K562 (cell line): ENCODE measurements at regions not wholly inside any gene's neighbourhood (a gene's known extent, or its start where the extent isn't known, plus 50 kb on each side); places are given as distances from the start of the nearest gene placed in this dataset.

Experiments
- ATAC-seq: fragments of 200-7000 bp; cut with Tn5 transposase; 3 replicates; pipeline ENCODE4 v1.9.1; 2020; ENCODE audit warnings: moderate library complexity
- BruUV-seq: library from RNA; stranded (reverse); fragments of 400-500 nt; replicated peaks from 2 replicates; lab custom pipeline; 2021; lab: Mats Ljungman, UMichigan
- CTCF ChIA-PET: fragments of 300-600 bp; formaldehyde crosslinking; extraction: SDS; loops from one replicate; lab custom pipeline; 2021; ENCODE audit warnings: low intra/inter-chr PET ratio; lab: Yijun Ruan, JAX
- POLR2A ChIA-PET: fragments of 300-600, 350-650 bp; sonication (Branson Sonifier 250); formaldehyde crosslinking; extraction: SDS; loops from one replicate; lab custom pipeline; 2021; ENCODE audit warnings: antibody characterized with exemption, inconsistent platforms; lab: Yijun Ruan, JAX
- DNase-seq, 4 experiments: peaks; one replicate each; pipeline versions ENCODE4 v3.0.0 to v3.0.0-alpha.2; 2011 to 2018; ENCODE audit warnings: low spot score in 3 of 4, mixed read lengths in 3 of 4; ENCODE audit errors: extremely low read depth in 1 of 4
- FAIRE-seq: peaks from 2 replicates; lab custom pipeline; 2011; peaks lifted over from hg19 to GRCh38; lab: Jason Lieb, UNC
- H2AFZ ChIP-seq: 2 replicates; pipeline ENCODE4 v1.6.0; 2011; ENCODE audit warnings: low read depth, low read length, control low read depth, inconsistent platforms
- H3K27ac ChIP-seq: fragments of 200-600 bp; 3 replicates; pipeline ENCODE4 v1.8.0; 2011; ENCODE audit warnings: low read depth, mild to moderate bottlenecking, control low read depth, inconsistent platforms, low read length, moderate library complexity, mixed read lengths; ENCODE audit errors: extremely low read depth
- H3K27me3 ChIP-seq, 2 experiments: fragments of 300-600 bp in 1 of 2; 2 replicates in 1 of 2; 3 replicates in 1 of 2; pipeline versions ENCODE4 v1.6.0 to v1.8.0; 2011; ENCODE audit warnings: inconsistent platforms in 2 of 2, low read length in 2 of 2, mild to moderate bottlenecking in 1 of 2, mixed read lengths in 1 of 2, moderate library complexity in 1 of 2; ENCODE audit not compliant: control insufficient read depth in 2 of 2, insufficient read depth in 2 of 2
- H3K36me3 ChIP-seq: fragments of 300-600 bp; 3 replicates; pipeline ENCODE4 v1.8.0; 2011; ENCODE audit warnings: mild to moderate bottlenecking, low read length, inconsistent platforms; ENCODE audit not compliant: control insufficient read depth, insufficient read depth
- H3K4me1 ChIP-seq, 2 experiments: fragments of 200-600 bp in 1 of 2; replicated peaks in 1 of 2; 2 replicates in 1 of 2; 3 replicates in 1 of 2; pipeline versions ENCODE4 v1.5.1 to v1.8.0; 2011; ENCODE audit warnings: inconsistent platforms in 2 of 2, low read length in 2 of 2, mild to moderate bottlenecking in 1 of 2, mixed read lengths in 1 of 2, moderate library complexity in 1 of 2; ENCODE audit not compliant: control insufficient read depth in 2 of 2, insufficient read depth in 2 of 2
- H3K4me2 ChIP-seq: 2 replicates; pipeline ENCODE4 v1.6.1; 2011; ENCODE audit warnings: low read length, control low read depth, inconsistent platforms, mixed read lengths; ENCODE audit not compliant: insufficient read depth
- H3K4me3 ChIP-seq: fragments of 200-600 bp; sonication (generic), shearing (Covaris generic); 2 replicates; pipeline ENCODE4 v1.5.1; 2016; ENCODE audit warnings: control low read depth, inconsistent platforms
- H3K79me2 ChIP-seq: fragments of 200-600 bp; 3 replicates; pipeline ENCODE4 v1.8.0; 2011; ENCODE audit warnings: low read length, inconsistent platforms; ENCODE audit not compliant: control insufficient read depth, insufficient read depth
- H3K9ac ChIP-seq, 2 experiments: 2 replicates each; pipeline versions ENCODE4 v1.6.0 to v1.6.1; 2011; ENCODE audit warnings: low read depth in 2 of 2, low read length in 2 of 2, control low read depth in 1 of 2, inconsistent platforms in 1 of 2, mild to moderate bottlenecking in 1 of 2, mixed read lengths in 1 of 2; ENCODE audit not compliant: insufficient read depth in 1 of 2
- H3K9me1 ChIP-seq: one replicate; pipeline ENCODE4 v1.6.0; 2011; ENCODE audit warnings: inconsistent platforms, mild to moderate bottlenecking, low read length, moderate library complexity; ENCODE audit not compliant: control insufficient read depth, insufficient read depth
- H3K9me3 ChIP-seq: replicated peaks from 2 replicates; pipeline ENCODE4 v1.5.1; 2011; ENCODE audit warnings: low read depth, low read length, inconsistent platforms; ENCODE audit not compliant: control insufficient read depth, insufficient read depth
- H4K20me1 ChIP-seq: replicated peaks from 2 replicates; pipeline ENCODE4 v1.6.1; 2011; ENCODE audit warnings: low read length, inconsistent platforms, mixed read lengths; ENCODE audit not compliant: control insufficient read depth, insufficient read depth
- ARNT ChIP-seq, 2 experiments: fragments of 450-650 bp; IDR thresholded peaks; 2 replicates each; pipeline ENCODE4 v1.6.1; 2016; ENCODE audit warnings: mild to moderate bottlenecking in 1 of 2
- CREM ChIP-seq: IDR thresholded peaks from 2 replicates; pipeline ENCODE4 v1.6.1; 2014; ENCODE audit warnings: antibody characterized with exemption, low read depth
- MAFG ChIP-seq: fragments of 450-650 bp; conservative IDR thresholded peaks from 2 replicates; pipeline ENCODE4 v1.6.1; 2016; ENCODE audit warnings: missing genetic modification characterization, missing compliant biosample characterization
- PHB ChIP-seq: fragments of 250-450 bp; sonication (Bioruptor Pico); IDR thresholded peaks from 2 replicates; pipeline ENCODE4 v1.5.0; 2021
- STAT5B ChIP-seq: fragments of 250-450 bp; sonication (Bioruptor Pico); IDR thresholded peaks from 2 replicates; pipeline ENCODE4 v1.8.0; 2021; ENCODE audit warnings: mild to moderate bottlenecking, inconsistent platforms
- ZNF217 ChIP-seq: sonication (generic); formaldehyde crosslinking; IDR thresholded peaks from 2 replicates; pipeline ENCODE4 v1.8.0; 2022; ENCODE audit warnings: mild to moderate bottlenecking, missing genetic modification reagents
- WGBS: fragments of 100-300 bp; shearing (Covaris generic); methylation state at CpG from one replicate; pipeline ENCODE4 v1.1.6; 2016; ENCODE audit warnings: low coverage, mixed read lengths; ENCODE audit not compliant: insufficient coverage; ENCODE audit errors: missing lambda C conversion rate; 5-methylcytosine and 5-hydroxymethylcytosine counted together
- in situ Hi-C: fragments of 300-500 bp; cut with MboI; formaldehyde crosslinking; loops from 4 replicates; pipeline ENCODE4 v1.15.0; 2018; ENCODE audit warnings: inconsistent platforms, mixed read lengths
- intact Hi-C: fragments of 100-400 bp; cut with micrococcal nuclease; formaldehyde crosslinking; loops from 2 replicates; pipeline ENCODE4 v1.14.2; 2022
- TF ChIP-seq, protein P1 (sequence below), 2 experiments: IDR thresholded peaks in 1 of 2; conservative IDR thresholded peaks in 1 of 2; 2 replicates each; pipeline ENCODE4 v1.6.1; 2016; ENCODE audit warnings: low read depth in 2 of 2, mild to moderate bottlenecking in 1 of 2, missing compliant biosample characterization in 1 of 2, missing genetic modification characterization in 1 of 2, moderate library complexity in 1 of 2
- TF ChIP-seq, protein P2 (sequence below): fragments of 250-450 bp; sonication (Bioruptor Pico); IDR thresholded peaks from 2 replicates; pipeline ENCODE4 v1.8.0; 2021; ENCODE audit warnings: moderate library complexity, mild to moderate bottlenecking, inconsistent platforms
- TF ChIP-seq, protein P3 (sequence below): fragments of 250-450 bp; sonication (Bioruptor Pico); IDR thresholded peaks from 2 replicates; pipeline ENCODE4 v1.4.0; 2020
- TF ChIP-seq, protein P4 (sequence below): fragments of 250-450 bp; sonication (Bioruptor Pico); IDR thresholded peaks from 2 replicates; pipeline ENCODE4 v1.8.0; 2022; ENCODE audit warnings: moderate library complexity, mild to moderate bottlenecking, inconsistent platforms

DNA sequence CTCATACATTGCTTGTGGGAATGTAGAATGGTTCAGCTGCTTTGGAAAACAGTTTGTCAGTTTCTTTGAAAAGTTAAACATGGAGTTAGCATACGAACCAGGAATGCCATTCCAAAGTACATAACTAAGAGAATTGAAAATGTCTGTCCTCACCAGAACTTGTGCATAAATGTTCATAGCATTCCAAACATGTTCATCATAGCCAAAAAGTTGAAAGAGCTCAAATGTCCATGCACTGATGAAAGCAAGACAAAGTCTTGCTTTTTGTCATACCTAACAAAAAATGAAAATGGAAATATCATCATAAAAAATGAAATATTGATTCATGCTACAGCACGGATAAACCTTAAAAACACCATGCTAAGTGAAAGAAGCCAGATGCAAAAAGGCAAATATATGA is 408.8 kb upstream of the UBE2E3 start:
- no peaks in the 10 kb centered on the region for H3K27me3 ChIP-seq
- ChIA-PET CTCF (no interaction called here), POLR2A (no interaction called here)
- no peaks in the 10 kb centered on the region for H3K4me1 ChIP-seq
- no peak overlapping the region for H3K4me3 ChIP-seq
- TF ChIP-seq, protein P1, sequence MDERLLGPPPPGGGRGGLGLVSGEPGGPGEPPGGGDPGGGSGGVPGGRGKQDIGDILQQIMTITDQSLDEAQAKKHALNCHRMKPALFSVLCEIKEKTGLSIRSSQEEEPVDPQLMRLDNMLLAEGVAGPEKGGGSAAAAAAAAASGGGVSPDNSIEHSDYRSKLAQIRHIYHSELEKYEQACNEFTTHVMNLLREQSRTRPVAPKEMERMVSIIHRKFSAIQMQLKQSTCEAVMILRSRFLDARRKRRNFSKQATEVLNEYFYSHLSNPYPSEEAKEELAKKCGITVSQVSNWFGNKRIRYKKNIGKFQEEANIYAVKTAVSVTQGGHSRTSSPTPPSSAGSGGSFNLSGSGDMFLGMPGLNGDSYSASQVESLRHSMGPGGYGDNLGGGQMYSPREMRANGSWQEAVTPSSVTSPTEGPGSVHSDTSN (CRISPR knock-in tag; IDR thresholded peaks at IDR 0.05; ENCODE audit: low read depth): no peak
- TF ChIP-seq, protein P1 (tag; conservative IDR thresholded peaks at IDR 0.05; ENCODE audit: low read depth): no peak
- no peak for TF ChIP-seq STAT5B
- H3K27ac ChIP-seq: no peak overlapping the region
- no peaks in the 10 kb centered on the region for H3K36me3 ChIP-seq
- H3K9me3 ChIP-seq: no peaks in the 10 kb centered on the region; the same call in 1 of the 2 replicates
- no peak overlapping the region for H2AFZ ChIP-seq
- intact Hi-C loops (no loop called here), in situ Hi-C loops (no loop called here)
- DNase-seq (no peak), ATAC-seq (no peak), FAIRE-seq (no peak)
- H3K9me1 ChIP-seq: no peaks in the 10 kb centered on the region
- no TSS peak for BruUV-seq
- H3K4me2 ChIP-seq: no peak overlapping the region
- 4% methylated on average over 2 of the region's 2 CpGs for WGBS
- no peaks in the 10 kb centered on the region for H3K79me2 ChIP-seq
- H3K9ac ChIP-seq: no peak overlapping the region
- H4K20me1 ChIP-seq: no peaks in the 10 kb centered on the region

DNA sequence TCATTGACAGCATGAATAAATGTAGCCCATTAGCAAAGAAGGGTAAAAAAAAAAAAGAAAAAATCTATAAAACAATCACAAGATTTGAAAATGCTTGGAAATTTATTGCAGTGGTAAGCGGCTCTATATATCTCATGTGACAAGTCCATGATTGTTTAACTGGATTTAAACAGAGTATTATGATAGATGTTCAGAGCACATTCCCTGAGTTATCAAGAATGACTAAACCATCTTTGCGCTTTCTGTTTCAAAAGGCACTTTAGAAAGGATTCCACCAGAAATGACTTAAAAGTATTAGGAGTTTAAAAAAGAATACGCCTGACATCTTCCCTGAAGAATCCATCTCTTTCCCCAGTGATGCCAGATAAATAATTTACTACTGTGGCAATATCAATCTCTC is 409.5 kb upstream of the UBE2E3 start:
- H3K9ac ChIP-seq: no peak overlapping the region
- intact Hi-C loops (no loop called here), in situ Hi-C loops (no loop called here)
- no peaks in the 10 kb centered on the region; the same call in 1 of the 2 replicates for H3K9me3 ChIP-seq
- no peaks in the 10 kb centered on the region for H3K79me2 ChIP-seq
- no peak overlapping the region for H3K4me3 ChIP-seq
- no peak for FAIRE-seq
- DNase-seq: no peak
- no peaks in the 10 kb centered on the region for H3K36me3 ChIP-seq
- no peak for ATAC-seq
- 6% methylated on average over 3 of the region's 3 CpGs for whole genome bisulfite sequencing
- no peak overlapping the region for H3K27ac ChIP-seq
- H2AFZ ChIP-seq: no peak overlapping the region
- no peaks in the 10 kb centered on the region for H3K27me3 ChIP-seq
- no peaks in the 10 kb centered on the region for H3K4me1 ChIP-seq
- ChIA-PET POLR2A (no interaction called here), CTCF (no interaction called here)
- no TSS peak for BruUV-seq
- H3K4me2 ChIP-seq: no peak overlapping the region
- H3K9me1 ChIP-seq: no peaks in the 10 kb centered on the region
- H4K20me1 ChIP-seq: no peaks in the 10 kb centered on the region
- TF ChIP-seq CREM (no peak), MAFG (no peak), PHB (CRISPR knock-in tag) (no peak), ARNT (IDR thresholded peaks at IDR 0.05) (no peak), ZNF217 (CRISPR knock-in tag) (no peak)
- TF ChIP-seq, protein P2, sequence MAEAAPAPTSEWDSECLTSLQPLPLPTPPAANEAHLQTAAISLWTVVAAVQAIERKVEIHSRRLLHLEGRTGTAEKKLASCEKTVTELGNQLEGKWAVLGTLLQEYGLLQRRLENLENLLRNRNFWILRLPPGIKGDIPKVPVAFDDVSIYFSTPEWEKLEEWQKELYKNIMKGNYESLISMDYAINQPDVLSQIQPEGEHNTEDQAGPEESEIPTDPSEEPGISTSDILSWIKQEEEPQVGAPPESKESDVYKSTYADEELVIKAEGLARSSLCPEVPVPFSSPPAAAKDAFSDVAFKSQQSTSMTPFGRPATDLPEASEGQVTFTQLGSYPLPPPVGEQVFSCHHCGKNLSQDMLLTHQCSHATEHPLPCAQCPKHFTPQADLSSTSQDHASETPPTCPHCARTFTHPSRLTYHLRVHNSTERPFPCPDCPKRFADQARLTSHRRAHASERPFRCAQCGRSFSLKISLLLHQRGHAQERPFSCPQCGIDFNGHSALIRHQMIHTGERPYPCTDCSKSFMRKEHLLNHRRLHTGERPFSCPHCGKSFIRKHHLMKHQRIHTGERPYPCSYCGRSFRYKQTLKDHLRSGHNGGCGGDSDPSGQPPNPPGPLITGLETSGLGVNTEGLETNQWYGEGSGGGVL (CRISPR knock-in tag): no peak
- TF ChIP-seq, protein P3, sequence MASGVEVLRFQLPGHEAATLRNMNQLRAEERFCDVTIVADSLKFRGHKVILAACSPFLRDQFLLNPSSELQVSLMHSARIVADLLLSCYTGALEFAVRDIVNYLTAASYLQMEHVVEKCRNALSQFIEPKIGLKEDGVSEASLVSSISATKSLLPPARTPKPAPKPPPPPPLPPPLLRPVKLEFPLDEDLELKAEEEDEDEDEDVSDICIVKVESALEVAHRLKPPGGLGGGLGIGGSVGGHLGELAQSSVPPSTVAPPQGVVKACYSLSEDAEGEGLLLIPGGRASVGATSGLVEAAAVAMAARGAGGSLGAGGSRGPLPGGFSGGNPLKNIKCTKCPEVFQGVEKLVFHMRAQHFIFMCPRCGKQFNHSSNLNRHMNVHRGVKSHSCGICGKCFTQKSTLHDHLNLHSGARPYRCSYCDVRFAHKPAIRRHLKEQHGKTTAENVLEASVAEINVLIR (CRISPR knock-in tag): no peak
- TF ChIP-seq, protein P4, sequence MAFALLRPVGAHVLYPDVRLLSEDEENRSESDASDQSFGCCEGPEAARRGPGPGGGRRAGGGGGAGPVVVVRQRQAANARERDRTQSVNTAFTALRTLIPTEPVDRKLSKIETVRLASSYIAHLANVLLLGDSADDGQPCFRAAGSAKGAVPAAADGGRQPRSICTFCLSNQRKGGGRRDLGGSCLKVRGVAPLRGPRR: no peak
